ENCODE measurements at regions not wholly inside any gene's neighbourhood (a gene's known extent, or its start where the extent isn't known, plus 50 kb on each side); places are given as distances from the start of the nearest gene placed in this dataset.

DNA sequence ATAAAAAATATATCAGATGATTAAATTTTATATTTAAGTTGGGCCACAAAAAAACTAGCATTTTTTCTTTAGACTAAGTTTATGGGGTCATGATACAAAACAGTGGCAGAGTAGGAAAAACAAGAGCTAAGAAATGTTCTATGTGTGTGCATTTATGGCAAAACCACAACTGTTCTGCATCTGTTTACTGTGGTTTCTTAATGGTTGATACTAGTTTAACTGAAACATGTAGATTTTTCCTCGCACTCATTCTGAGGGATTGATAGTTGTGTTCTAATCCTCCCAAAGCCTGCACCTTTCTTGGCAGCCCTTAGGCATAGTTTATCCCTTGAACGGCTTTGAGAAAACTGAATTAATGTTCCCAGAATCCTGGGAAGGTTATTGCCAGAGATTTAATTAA, 66.6 kb upstream of the PHYHIPL start:
- no peaks in the 10 kb centered on the region for H3K4me1 Mint-ChIP-seq
- Histone ChIP-seq H3K4me3 (no peak overlapping the region), H3K4me2 (no peak overlapping the region), H3K27ac (ENCODE audit: low read depth) (no peak overlapping the region), H3K79me2 (replicated peaks; ENCODE audit: insufficient read depth) (no peaks in the 10 kb centered on the region), H3K36me3 (ENCODE audit: insufficient read depth) (no peaks in the 10 kb centered on the region), H3K9me2 (ENCODE audit: insufficient read depth) (no peaks in the 10 kb centered on the region), H2AFZ (no peak overlapping the region), H3F3A (replicated peaks; ENCODE audit: low read depth) (no peaks in the 10 kb centered on the region), H4K20me1 (replicated peaks; ENCODE audit: insufficient read depth) (no peaks in the 10 kb centered on the region), H3K27me3 (ENCODE audit: insufficient read depth) (no peaks in the 10 kb centered on the region), H3K4me1 (ENCODE audit: insufficient read depth) (no peaks in the 10 kb centered on the region)
- no peak for ATAC-seq
- H3K27me3 Mint-ChIP-seq (ENCODE audit: insufficient read depth, low read depth, poor library complexity) = no peaks in the 10 kb centered on the region
- no peaks in the 10 kb centered on the region for H3K36me3 Mint-ChIP-seq (ENCODE audit: low read depth)
- no peak overlapping the region for H3K4me3 Mint-ChIP-seq
- no peak for DNase-seq (ENCODE audit: low spot score)
- H3K9me3 Mint-ChIP-seq = no peaks in the 10 kb centered on the region
- TF ChIP-seq REST (IDR thresholded peaks at IDR 0.05; ENCODE audit: unreplicated experiment) (no peak), NANOG (IDR thresholded peaks at IDR 0.05; ENCODE audit: borderline replicate concordance) (no peak), ZNF114 (CRISPR knock-in tag; IDR thresholded peaks at IDR 0.05) (no peak), CREB1 (CRISPR knock-in tag; IDR thresholded peaks at IDR 0.05; ENCODE audit: low read depth) (no peak), STAT1 (IDR thresholded peaks at IDR 0.05; ENCODE audit: unreplicated experiment) (no peak), ZNF331 (CRISPR knock-in tag; IDR thresholded peaks at IDR 0.05; ENCODE audit: low read depth) (no peak), JUNB (IDR thresholded peaks at IDR 0.05; ENCODE audit: unreplicated experiment) (no peak), POLR2AphosphoS5 (IDR thresholded peaks at IDR 0.05; ENCODE audit: low read depth) (no peak), EZH2phosphoT487 (IDR thresholded peaks at IDR 0.05; ENCODE audit: unreplicated experiment) (no peak), ZNF462 (CRISPR knock-in tag; IDR thresholded peaks at IDR 0.05) (no peak), EZH2 (IDR thresholded peaks at IDR 0.05; ENCODE audit: low read depth, unreplicated experiment) (no peak)
- TF ChIP-seq, protein P1, sequence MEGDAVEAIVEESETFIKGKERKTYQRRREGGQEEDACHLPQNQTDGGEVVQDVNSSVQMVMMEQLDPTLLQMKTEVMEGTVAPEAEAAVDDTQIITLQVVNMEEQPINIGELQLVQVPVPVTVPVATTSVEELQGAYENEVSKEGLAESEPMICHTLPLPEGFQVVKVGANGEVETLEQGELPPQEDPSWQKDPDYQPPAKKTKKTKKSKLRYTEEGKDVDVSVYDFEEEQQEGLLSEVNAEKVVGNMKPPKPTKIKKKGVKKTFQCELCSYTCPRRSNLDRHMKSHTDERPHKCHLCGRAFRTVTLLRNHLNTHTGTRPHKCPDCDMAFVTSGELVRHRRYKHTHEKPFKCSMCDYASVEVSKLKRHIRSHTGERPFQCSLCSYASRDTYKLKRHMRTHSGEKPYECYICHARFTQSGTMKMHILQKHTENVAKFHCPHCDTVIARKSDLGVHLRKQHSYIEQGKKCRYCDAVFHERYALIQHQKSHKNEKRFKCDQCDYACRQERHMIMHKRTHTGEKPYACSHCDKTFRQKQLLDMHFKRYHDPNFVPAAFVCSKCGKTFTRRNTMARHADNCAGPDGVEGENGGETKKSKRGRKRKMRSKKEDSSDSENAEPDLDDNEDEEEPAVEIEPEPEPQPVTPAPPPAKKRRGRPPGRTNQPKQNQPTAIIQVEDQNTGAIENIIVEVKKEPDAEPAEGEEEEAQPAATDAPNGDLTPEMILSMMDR (conservative IDR thresholded peaks at IDR 0.05; ENCODE audit: low read depth in 2 of 2) = no peak
- TF ChIP-seq, protein P2, sequence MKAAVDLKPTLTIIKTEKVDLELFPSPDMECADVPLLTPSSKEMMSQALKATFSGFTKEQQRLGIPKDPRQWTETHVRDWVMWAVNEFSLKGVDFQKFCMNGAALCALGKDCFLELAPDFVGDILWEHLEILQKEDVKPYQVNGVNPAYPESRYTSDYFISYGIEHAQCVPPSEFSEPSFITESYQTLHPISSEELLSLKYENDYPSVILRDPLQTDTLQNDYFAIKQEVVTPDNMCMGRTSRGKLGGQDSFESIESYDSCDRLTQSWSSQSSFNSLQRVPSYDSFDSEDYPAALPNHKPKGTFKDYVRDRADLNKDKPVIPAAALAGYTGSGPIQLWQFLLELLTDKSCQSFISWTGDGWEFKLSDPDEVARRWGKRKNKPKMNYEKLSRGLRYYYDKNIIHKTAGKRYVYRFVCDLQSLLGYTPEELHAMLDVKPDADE (IDR thresholded peaks at IDR 0.05) = no peak
- H3K27ac Mint-ChIP-seq = no peak overlapping the region

Measured in GM23338 (cell line).